ENCODE measurements at regions not wholly inside any gene's neighbourhood (a gene's known extent, or its start where the extent isn't known, plus 50 kb on each side); places are given as distances from the start of the nearest gene placed in this dataset.

DNA sequence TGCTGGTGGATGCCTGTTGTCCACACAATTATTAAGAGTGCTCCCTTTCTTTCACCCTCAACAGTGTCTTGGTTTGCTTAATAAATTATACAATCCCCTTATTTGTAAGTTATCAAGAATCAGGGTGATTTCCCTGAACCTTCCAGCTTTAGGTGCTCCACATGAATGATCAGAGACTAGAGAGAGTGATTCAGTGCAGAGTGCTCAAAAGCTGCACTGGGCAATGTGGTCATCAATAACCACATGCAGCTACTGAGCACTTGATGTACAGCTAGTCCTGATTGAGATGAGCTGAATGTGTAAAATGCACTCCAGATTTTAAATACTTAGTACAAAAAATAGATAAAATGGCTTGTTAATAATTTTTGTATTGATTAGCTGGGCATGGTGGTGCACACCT lies 76.8 kb upstream of the TRIO start:
- peaks cover 3% of the 10 kb centered on the region for H3K27me3 Mint-ChIP-seq (ENCODE audit: insufficient read depth)
- H3K27ac Mint-ChIP-seq, result no peak overlapping the region
- H3K9me3 Mint-ChIP-seq, result no peaks in the 10 kb centered on the region
- H3K36me3 Mint-ChIP-seq (ENCODE audit: low read depth), result no peaks in the 10 kb centered on the region
- H3K4me3 Mint-ChIP-seq, result no peak overlapping the region
- H3K4me1 Mint-ChIP-seq (ENCODE audit: low read depth), result no peaks in the 10 kb centered on the region
- intact Hi-C loops (cut with micrococcal nuclease), result no loop called here
- no peak for DNase-seq (ENCODE audit: low spot score)

DNA sequence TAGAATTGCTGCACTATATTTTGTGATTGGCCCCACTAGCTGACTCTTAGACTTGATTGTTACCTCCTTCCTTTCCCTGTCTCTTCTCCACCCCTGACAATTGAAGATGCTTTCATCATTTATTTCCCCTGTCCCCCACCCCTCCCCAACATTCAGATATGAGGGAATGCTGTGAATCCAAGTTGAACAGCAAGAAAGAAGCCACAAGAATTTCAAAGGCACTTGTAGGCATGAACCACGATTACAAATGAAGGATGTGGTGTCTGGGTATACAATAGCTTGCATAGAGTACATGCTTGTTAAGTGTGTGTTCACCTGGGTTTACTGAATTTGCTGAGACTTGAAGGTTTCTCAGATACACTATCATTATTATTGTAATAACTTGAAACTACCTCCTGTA lies 78.3 kb upstream of the TRIO start:
- Mint-ChIP-seq H3K4me1 (ENCODE audit: low read depth) (no peaks in the 10 kb centered on the region), H3K9me3 (peaks cover 7% of the 10 kb centered on the region), H3K4me3 (no peak overlapping the region), H3K27ac (no peak overlapping the region), H3K27me3 (ENCODE audit: insufficient read depth) (peaks cover 3% of the 10 kb centered on the region), H3K36me3 (ENCODE audit: low read depth) (no peaks in the 10 kb centered on the region)
- no peak for DNase-seq (ENCODE audit: low spot score)
- intact Hi-C loops (cut with micrococcal nuclease), result no loop called here

DNA sequence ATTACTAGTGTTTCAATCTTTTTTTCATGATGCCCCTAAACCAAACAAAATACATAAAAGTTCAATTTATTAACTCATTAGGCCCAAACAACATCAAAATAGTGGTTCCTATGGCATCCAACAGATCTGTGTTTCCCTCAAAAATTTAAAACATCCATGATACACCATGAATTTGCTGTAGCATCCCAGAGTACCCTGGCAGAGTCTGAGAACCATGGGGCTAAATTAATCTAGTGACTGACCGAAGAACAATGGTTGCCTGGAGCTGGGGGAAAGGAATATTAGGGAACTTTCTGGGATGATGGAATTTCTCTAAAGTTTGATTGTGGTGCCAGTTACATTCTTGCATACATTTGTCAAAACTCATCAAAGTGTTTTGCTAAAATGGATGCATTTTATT lies 79.5 kb upstream of the TRIO start:
- no peaks in the 10 kb centered on the region for H3K4me1 Mint-ChIP-seq (ENCODE audit: low read depth)
- DNase-seq (ENCODE audit: low spot score), result no peak
- no peak overlapping the region for H3K4me3 Mint-ChIP-seq
- H3K27me3 Mint-ChIP-seq (ENCODE audit: insufficient read depth), result peaks cover 3% of the 10 kb centered on the region
- peaks cover 7% of the 10 kb centered on the region for H3K9me3 Mint-ChIP-seq
- intact Hi-C loops (cut with micrococcal nuclease), result no loop called here
- no peak overlapping the region for H3K27ac Mint-ChIP-seq
- no peaks in the 10 kb centered on the region for H3K36me3 Mint-ChIP-seq (ENCODE audit: low read depth)

DNA sequence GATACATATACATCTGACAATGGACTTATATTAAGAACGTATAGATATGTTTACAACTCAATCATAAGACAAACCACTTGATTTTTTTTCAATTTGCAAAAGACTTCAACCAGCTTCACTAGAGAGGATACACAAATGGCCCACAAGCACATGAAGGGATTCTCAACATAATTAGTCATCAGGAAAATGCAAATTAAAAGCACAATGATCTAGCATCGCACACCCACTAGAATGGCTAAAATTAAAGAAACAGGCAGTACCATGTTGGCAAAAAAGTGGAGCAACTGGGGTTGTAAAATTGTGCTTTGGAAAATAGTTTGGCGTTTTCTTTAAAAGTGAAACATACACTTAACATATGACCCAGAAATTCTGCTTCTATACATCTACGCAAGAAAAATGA lies 80.0 kb upstream of the TRIO start:
- intact Hi-C loops (cut with micrococcal nuclease), result no loop called here
- Mint-ChIP-seq H3K27ac (no peak overlapping the region), H3K27me3 (ENCODE audit: insufficient read depth) (peaks cover 3% of the 10 kb centered on the region), H3K4me1 (ENCODE audit: low read depth) (no peaks in the 10 kb centered on the region), H3K4me3 (no peak overlapping the region), H3K36me3 (ENCODE audit: low read depth) (no peaks in the 10 kb centered on the region), H3K9me3 (peaks cover 7% of the 10 kb centered on the region)
- DNase-seq (ENCODE audit: low spot score), result no peak

DNA sequence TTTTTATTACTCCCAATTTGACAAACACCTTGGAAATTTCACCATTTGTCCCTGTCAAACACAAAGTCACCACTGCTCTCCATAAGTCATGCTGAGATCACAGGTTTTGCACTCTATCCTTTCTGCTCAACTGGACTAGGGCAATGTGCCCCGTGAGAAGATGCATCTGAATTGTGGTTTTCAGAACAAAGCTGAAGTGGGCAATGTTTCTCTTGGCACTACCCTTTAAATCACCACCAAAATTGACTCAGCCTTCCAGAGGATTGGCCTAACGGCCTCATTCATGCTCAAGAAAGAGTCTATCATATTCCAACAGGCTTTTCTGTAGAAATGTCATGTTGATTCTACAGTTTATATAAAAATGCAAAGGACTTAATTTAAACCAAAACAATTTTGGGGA lies 81.0 kb upstream of the TRIO start:
- intact Hi-C loops (cut with micrococcal nuclease), result no loop called here
- no peak for DNase-seq (ENCODE audit: low spot score)
- H3K9me3 Mint-ChIP-seq, result peaks cover 7% of the 10 kb centered on the region
- H3K27me3 Mint-ChIP-seq (ENCODE audit: insufficient read depth), result peaks cover 3% of the 10 kb centered on the region
- no peak overlapping the region for H3K4me3 Mint-ChIP-seq
- H3K36me3 Mint-ChIP-seq (ENCODE audit: low read depth), result no peaks in the 10 kb centered on the region
- H3K4me1 Mint-ChIP-seq (ENCODE audit: low read depth), result no peaks in the 10 kb centered on the region
- no peak overlapping the region for H3K27ac Mint-ChIP-seq

DNA sequence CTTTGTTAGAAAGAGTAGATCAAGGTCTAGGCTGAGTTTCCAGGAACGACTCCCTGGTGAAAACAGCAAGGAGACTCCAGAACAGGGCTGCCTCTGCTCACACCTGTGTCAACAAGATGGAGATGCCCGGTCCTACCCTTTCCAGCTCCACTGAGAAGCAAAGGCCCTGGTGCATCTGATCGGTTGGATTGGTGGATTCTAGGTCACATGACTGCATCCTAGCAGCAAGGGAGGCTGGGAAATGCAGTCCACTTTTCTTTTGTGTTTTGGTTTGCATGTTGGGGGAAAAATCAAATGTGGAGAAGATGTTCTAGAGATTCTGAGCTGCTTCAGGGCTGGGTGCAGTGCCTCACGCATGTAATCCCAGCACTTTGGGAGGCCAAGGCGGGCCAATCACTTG lies 82.0 kb upstream of the TRIO start:
- Mint-ChIP-seq H3K4me3 (no peak overlapping the region), H3K27me3 (ENCODE audit: insufficient read depth) (peaks cover 3% of the 10 kb centered on the region), H3K27ac (no peak overlapping the region), H3K9me3 (peaks cover 11% of the 10 kb centered on the region), H3K4me1 (ENCODE audit: low read depth) (no peaks in the 10 kb centered on the region), H3K36me3 (ENCODE audit: low read depth) (no peaks in the 10 kb centered on the region)
- intact Hi-C loops (cut with micrococcal nuclease), result no loop called here
- DNase-seq (ENCODE audit: low spot score), result no peak

DNA sequence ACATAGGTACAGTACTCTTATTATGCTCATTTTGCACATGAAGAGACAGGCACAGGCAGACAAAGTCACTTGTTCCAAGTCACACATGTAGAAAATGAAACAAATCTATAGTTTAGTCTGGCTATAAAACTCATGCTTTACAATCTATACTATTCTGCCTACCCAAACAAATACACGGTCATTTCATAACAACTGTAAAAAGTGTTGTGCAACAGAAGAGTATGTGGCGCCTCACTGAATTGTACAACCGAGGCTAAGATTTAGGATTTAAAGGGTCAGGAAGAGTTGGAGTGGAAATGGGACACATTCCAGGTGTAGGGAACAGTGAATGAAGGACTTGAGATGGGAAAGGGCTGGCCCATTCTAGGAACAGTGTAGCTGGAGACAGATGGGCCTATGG lies 82.9 kb upstream of the TRIO start:
- Mint-ChIP-seq H3K4me3 (no peak overlapping the region), H3K4me1 (ENCODE audit: low read depth) (no peaks in the 10 kb centered on the region), H3K36me3 (ENCODE audit: low read depth) (no peaks in the 10 kb centered on the region), H3K27ac (no peak overlapping the region), H3K9me3 (peaks cover 13% of the 10 kb centered on the region), H3K27me3 (ENCODE audit: insufficient read depth) (peaks cover 3% of the 10 kb centered on the region)
- intact Hi-C loops (cut with micrococcal nuclease), result no loop called here
- DNase-seq (ENCODE audit: low spot score), result no peak

DNA sequence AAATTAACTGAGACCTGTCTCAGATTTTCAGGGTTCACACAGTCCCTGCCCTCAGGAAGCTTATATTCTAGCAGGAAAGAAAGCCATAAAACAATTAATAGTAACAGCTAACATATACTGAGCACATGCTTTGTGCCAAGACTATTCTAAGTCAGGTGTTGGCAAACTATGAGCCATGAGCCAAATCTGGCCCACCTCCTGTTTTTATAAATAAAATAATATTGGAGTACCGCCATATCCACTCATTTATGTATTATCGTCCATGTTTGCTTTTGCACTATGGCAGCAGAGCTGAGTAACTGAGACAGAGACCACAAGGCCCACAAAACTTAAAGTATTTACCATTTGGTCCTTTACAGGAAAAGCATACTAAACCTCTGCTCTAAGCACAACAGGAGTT lies 83.3 kb upstream of the TRIO start:
- intact Hi-C loops (cut with micrococcal nuclease), result no loop called here
- H3K4me1 Mint-ChIP-seq (ENCODE audit: low read depth), result no peaks in the 10 kb centered on the region
- H3K36me3 Mint-ChIP-seq (ENCODE audit: low read depth), result no peaks in the 10 kb centered on the region
- H3K27ac Mint-ChIP-seq, result no peak overlapping the region
- no peak for DNase-seq (ENCODE audit: low spot score)
- peaks cover 3% of the 10 kb centered on the region for H3K27me3 Mint-ChIP-seq (ENCODE audit: insufficient read depth)
- peaks cover 13% of the 10 kb centered on the region for H3K9me3 Mint-ChIP-seq
- no peak overlapping the region for H3K4me3 Mint-ChIP-seq

DNA sequence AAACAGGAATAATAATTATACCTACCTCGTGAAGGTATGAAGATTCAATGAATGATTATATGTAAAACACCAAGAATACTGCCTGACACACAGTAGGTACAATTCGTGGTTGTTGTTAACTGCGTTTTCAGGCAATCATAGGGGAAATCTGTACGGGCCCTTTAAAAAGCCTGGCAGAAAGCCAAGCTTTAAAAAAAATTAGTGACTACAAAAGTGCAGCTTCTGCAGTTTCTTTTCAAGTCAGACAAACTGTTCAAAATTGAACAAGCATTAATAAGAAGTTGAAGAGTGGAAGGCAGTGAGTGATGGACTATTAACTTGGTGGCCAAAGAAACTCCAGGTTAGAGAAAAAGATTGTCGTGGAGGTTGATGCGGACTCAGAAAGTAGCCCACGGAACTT lies 85.9 kb upstream of the TRIO start:
- H3K36me3 Mint-ChIP-seq (ENCODE audit: low read depth), result no peaks in the 10 kb centered on the region
- no peak for DNase-seq (ENCODE audit: low spot score)
- H3K9me3 Mint-ChIP-seq, result peaks cover 13% of the 10 kb centered on the region
- intact Hi-C loops (cut with micrococcal nuclease), result no loop called here
- no peaks in the 10 kb centered on the region for H3K4me1 Mint-ChIP-seq (ENCODE audit: low read depth)
- H3K4me3 Mint-ChIP-seq, result no peak overlapping the region
- no peak overlapping the region for H3K27ac Mint-ChIP-seq
- H3K27me3 Mint-ChIP-seq (ENCODE audit: insufficient read depth), result no peaks in the 10 kb centered on the region

DNA sequence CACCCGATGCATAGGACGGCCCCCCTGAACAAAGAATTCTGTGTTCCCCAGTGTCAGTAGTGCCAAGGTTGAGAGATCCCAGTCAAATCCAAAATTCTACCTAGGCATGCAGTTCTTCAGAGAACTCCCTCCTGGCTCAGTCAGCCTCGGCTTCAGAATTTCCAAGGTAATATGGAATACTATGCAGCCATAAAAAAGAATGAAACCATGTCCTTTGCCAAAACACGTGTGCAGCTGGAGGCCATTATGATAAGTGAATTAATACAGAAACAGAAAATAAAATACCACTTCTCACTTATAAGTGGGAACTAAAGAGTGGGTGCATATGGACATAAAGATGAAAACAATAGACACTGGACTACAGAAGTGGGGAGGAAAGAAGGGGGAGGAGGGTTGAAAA lies 87.1 kb upstream of the TRIO start:
- no peak overlapping the region for H3K4me3 Mint-ChIP-seq
- no peaks in the 10 kb centered on the region for H3K27me3 Mint-ChIP-seq (ENCODE audit: insufficient read depth)
- no peak overlapping the region for H3K27ac Mint-ChIP-seq
- no peaks in the 10 kb centered on the region for H3K4me1 Mint-ChIP-seq (ENCODE audit: low read depth)
- peaks cover 13% of the 10 kb centered on the region for H3K9me3 Mint-ChIP-seq
- intact Hi-C loops (cut with micrococcal nuclease), result no loop called here
- H3K36me3 Mint-ChIP-seq (ENCODE audit: low read depth), result no peaks in the 10 kb centered on the region
- DNase-seq (ENCODE audit: low spot score), result no peak

DNA sequence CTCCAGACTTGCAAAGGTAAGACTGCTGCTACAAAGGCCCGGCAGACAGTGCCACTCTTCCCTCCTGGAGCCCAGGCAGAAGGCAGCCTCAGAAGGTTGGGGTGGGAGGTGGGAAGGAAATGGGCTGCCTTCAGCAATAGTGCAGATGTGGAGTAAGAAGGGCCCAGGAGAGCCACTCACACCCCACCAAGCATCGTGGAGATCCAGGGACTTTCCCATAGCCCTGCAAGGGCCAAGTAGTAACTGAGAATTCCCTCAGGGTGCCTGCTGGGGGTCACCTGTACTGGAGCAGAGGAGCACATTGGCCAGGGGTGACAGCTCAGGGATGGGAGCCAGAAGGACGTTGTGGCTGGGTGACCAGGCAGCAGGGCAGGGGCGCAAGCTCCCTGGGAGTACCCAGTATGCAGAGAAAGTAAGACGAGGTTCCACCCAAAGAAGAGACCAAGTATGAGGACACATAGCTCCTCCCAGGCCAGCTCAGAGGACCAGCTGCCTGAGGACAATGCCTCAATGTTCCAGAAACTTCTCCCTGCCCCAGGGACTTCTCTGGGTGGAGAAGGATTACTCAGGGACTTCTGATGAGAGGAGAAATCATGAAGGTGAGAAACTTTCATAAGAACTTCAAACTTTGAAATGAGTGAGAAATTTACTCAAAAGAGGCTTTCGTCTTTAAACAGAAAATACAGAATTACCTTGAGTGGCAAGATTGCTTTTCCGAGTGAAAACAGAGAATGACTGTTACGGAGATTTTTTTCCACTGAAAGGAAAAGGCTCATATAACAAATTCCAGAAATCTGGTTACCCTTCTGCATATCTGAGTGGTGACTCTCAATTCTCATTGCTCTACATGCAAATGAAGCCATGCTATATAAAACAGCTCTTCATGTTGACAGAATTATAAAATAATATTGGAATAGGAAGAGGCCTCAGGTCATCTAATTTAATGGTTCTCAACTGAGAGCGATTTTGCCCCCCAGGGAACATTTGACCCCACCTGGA lies 87.9 kb upstream of the TRIO start:
- no peak for DNase-seq (ENCODE audit: low spot score)
- Mint-ChIP-seq H3K27me3 (ENCODE audit: insufficient read depth) (no peaks in the 10 kb centered on the region), H3K4me1 (ENCODE audit: low read depth) (no peaks in the 10 kb centered on the region), H3K36me3 (ENCODE audit: low read depth) (no peaks in the 10 kb centered on the region), H3K27ac (no peak overlapping the region), H3K4me3 (no peak overlapping the region), H3K9me3 (peaks cover 8% of the 10 kb centered on the region)
- intact Hi-C loops (cut with micrococcal nuclease), result no loop called here

DNA sequence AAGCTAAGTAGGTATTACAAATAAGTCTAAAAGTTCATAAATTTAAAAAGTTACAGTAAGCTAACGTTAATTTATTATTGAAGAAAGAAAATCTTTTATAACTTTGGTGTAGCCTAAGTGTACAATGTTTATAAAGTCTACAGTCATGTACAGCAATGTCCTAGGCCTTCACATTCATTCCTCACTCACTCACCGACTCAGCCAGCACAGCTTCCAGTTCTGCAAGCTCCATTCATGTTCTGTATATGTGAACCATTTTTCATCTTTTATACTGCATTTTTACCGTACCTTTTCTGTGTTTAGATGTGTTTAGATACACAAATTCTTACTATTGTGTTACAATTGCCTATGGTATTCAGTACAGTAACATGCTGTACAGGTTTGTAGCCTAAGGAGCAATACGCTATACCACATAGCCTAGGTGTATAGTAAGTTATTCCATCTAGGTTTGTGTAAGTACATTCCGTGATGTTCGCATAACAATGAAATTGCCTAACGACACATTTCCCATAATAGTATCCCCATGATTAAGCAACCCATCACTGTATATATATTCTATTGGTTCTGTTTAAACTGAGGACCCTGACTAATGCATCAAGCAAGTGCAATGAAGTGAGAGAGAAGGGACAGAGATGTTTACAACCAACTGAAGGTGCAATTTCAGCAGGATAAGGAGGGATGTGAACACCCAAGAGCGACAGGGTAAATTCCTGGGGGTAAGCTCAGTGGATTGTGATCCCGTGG lies 88.9 kb upstream of the TRIO start:
- Mint-ChIP-seq H3K4me1 (ENCODE audit: low read depth) (no peaks in the 10 kb centered on the region), H3K36me3 (ENCODE audit: low read depth) (no peaks in the 10 kb centered on the region), H3K27me3 (ENCODE audit: insufficient read depth) (no peaks in the 10 kb centered on the region), H3K27ac (no peak overlapping the region), H3K4me3 (no peak overlapping the region), H3K9me3 (peaks cover 6% of the 10 kb centered on the region)
- intact Hi-C loops (cut with micrococcal nuclease), result no loop called here
- no peak for DNase-seq (ENCODE audit: low spot score)

DNA sequence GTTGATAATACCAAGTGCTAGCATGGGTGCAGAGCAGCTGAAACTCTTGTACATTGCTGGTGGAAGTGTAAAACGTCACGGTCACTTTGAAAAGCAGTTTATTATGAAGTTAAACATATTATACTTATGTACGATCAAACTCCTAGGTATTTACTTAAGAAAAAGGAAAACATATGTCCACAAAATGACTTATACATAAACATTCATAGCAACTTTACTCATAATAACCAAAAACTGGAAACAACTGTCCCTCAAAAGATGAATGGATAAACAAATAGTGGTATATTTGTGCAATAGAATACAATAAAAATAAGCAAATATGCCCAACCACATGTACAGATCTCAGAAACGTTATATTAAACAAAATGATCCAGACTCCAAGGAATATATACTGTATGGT lies 92.3 kb upstream of the TRIO start:
- DNase-seq (ENCODE audit: low spot score), result no peak
- H3K27ac Mint-ChIP-seq, result no peak overlapping the region
- intact Hi-C loops (cut with micrococcal nuclease), result no loop called here
- no peaks in the 10 kb centered on the region for H3K4me1 Mint-ChIP-seq (ENCODE audit: low read depth)
- H3K4me3 Mint-ChIP-seq, result no peak overlapping the region
- H3K9me3 Mint-ChIP-seq, result no peaks in the 10 kb centered on the region
- H3K27me3 Mint-ChIP-seq (ENCODE audit: insufficient read depth), result no peaks in the 10 kb centered on the region
- no peaks in the 10 kb centered on the region for H3K36me3 Mint-ChIP-seq (ENCODE audit: low read depth)
